Endothelial cell of umbilical vein (primary cell): ENCODE measurements at regions not wholly inside any gene's neighbourhood (a gene's known extent, or its start where the extent isn't known, plus 50 kb on each side); places are given as distances from the start of the nearest gene placed in this dataset.

Experiments used
- BruUV-seq: library from RNA; stranded (reverse); fragments of 400-500 nt; replicated peaks from 2 replicates; lab custom pipeline; 2021; lab: Mats Ljungman, UMichigan
- CTCF ChIA-PET: fragments of 300-600, 350-600 bp; sonication (Branson Sonifier 250); formaldehyde crosslinking; loops from one replicate; lab custom pipeline; 2021; ENCODE audit warnings: antibody characterized with exemption, inconsistent platforms; lab: Charles Lee
- POLR2A ChIA-PET: fragments of 300-600, 350-600 bp; sonication (Branson Sonifier 250); formaldehyde crosslinking; loops from one replicate; lab custom pipeline; 2021; ENCODE audit warnings: antibody characterized with exemption, inconsistent platforms; lab: Charles Lee
- DNase-seq: peaks from one replicate; pipeline ENCODE4 v3.0.0-alpha.2; 2011; ENCODE audit warnings: low read depth, low spot score
- FAIRE-seq: peaks from 2 replicates; lab custom pipeline; 2011; peaks lifted over from hg19 to GRCh38; lab: Jason Lieb, UNC
- H2AFZ ChIP-seq: 2 replicates; pipeline ENCODE4 v1.6.0; 2012; ENCODE audit warnings: low read depth, low read length, control low read depth, inconsistent platforms
- H3K27ac ChIP-seq: 2 replicates; pipeline ENCODE4 v1.5.1; 2011; ENCODE audit warnings: low read depth, mild to moderate bottlenecking, control low read depth, low read length, moderate library complexity; ENCODE audit not compliant: insufficient read depth
- H3K27me3 ChIP-seq, 2 experiments: 2 replicates each; pipeline versions ENCODE4 v1.6.0 to v1.6.1; 2011; ENCODE audit warnings: low read length in 2 of 2, mixed read lengths in 1 of 2; ENCODE audit not compliant: control insufficient read depth in 2 of 2, insufficient read depth in 2 of 2
- H3K36me3 ChIP-seq, 2 experiments: 2 replicates in 1 of 2; 3 replicates in 1 of 2; pipeline ENCODE4 v1.5.1; 2011; ENCODE audit warnings: low read length in 2 of 2, mild to moderate bottlenecking in 1 of 2, moderate library complexity in 1 of 2; ENCODE audit not compliant: control insufficient read depth in 2 of 2, insufficient read depth in 2 of 2; ENCODE audit errors: extremely low read depth in 1 of 2
- H3K4me1 ChIP-seq: 3 replicates; pipeline ENCODE4 v1.5.1; 2011; ENCODE audit warnings: mild to moderate bottlenecking, low read length; ENCODE audit not compliant: control insufficient read depth, insufficient read depth; ENCODE audit errors: extremely low read depth
- H3K4me2 ChIP-seq: 2 replicates; pipeline ENCODE4 v1.6.1; 2011; ENCODE audit warnings: low read length, control low read depth, mixed read lengths; ENCODE audit not compliant: insufficient read depth
- H3K4me3 ChIP-seq, 3 experiments: fragments of 200-600 bp in 1 of 3; sonication (generic), shearing (Covaris generic) in 1 of 3; replicated peaks in 1 of 3; 2 replicates each; pipeline ENCODE4 v1.5.1; 2011 to 2016; ENCODE audit warnings: control low read depth in 3 of 3, low read length in 3 of 3, mild to moderate bottlenecking in 2 of 3, inconsistent platforms in 1 of 3, low read depth in 1 of 3, moderate library complexity in 1 of 3; ENCODE audit not compliant: insufficient read depth in 1 of 3
- H3K79me2 ChIP-seq: 2 replicates; pipeline ENCODE4 v1.6.0; 2012; ENCODE audit warnings: low read length, inconsistent platforms; ENCODE audit not compliant: control insufficient read depth, insufficient read depth
- H3K9ac ChIP-seq: replicated peaks from 2 replicates; pipeline ENCODE3; 2011; ENCODE audit warnings: low read length, control low read depth; ENCODE audit not compliant: insufficient read depth; ENCODE audit errors: extremely low read depth
- H3K9me1 ChIP-seq: replicated peaks from 3 replicates; pipeline ENCODE4 v1.6.0; 2011; ENCODE audit warnings: mild to moderate bottlenecking, low read length; ENCODE audit not compliant: control insufficient read depth, insufficient read depth; ENCODE audit errors: extremely low read depth
- H3K9me3 ChIP-seq: replicated peaks from 2 replicates; pipeline ENCODE4 v1.5.1; 2012; ENCODE audit warnings: low read length, inconsistent platforms; ENCODE audit not compliant: control insufficient read depth, insufficient read depth
- H4K20me1 ChIP-seq: replicated peaks from 2 replicates; pipeline ENCODE3; 2011; ENCODE audit warnings: mild to moderate bottlenecking, low read length; ENCODE audit not compliant: control insufficient read depth, insufficient read depth; ENCODE audit errors: extremely low read depth
- EZH2 ChIP-seq: IDR thresholded peaks from 2 replicates; pipeline ENCODE4 v1.6.1; 2012; ENCODE audit warnings: borderline replicate concordance, low read depth, mild to moderate bottlenecking, moderate library complexity, low read length, inconsistent platforms; ENCODE audit not compliant: severe bottlenecking
- FOS ChIP-seq: IDR thresholded peaks from 2 replicates; pipeline ENCODE4 v1.6.1; 2011; ENCODE audit warnings: mild to moderate bottlenecking, low read length, moderate library complexity, borderline replicate concordance; ENCODE audit not compliant: insufficient read depth
- GATA2 ChIP-seq: IDR thresholded peaks from 2 replicates; pipeline ENCODE4 v1.7.0; 2011; ENCODE audit warnings: low read depth, mild to moderate bottlenecking, moderate library complexity, mixed read lengths, low read length; ENCODE audit not compliant: insufficient read length, insufficient read depth
- JUN ChIP-seq: IDR thresholded peaks from 2 replicates; pipeline ENCODE4 v1.6.1; 2011; ENCODE audit warnings: borderline replicate concordance, low read depth; ENCODE audit not compliant: insufficient read length, insufficient read depth
- MYC ChIP-seq: IDR thresholded peaks from one replicate; pipeline ENCODE4 v1.6.1; 2011; ENCODE audit warnings: mild to moderate bottlenecking, low read depth, low read length
- POLR2A ChIP-seq: IDR thresholded peaks from 2 replicates; pipeline ENCODE4 v1.6.1; 2012; ENCODE audit warnings: low read depth, mild to moderate bottlenecking, control low read depth, low read length
- POLR2AphosphoS5 ChIP-seq: IDR thresholded peaks from 2 replicates; pipeline ENCODE4 v1.6.1; 2012; ENCODE audit warnings: low read depth, mild to moderate bottlenecking, control low read depth, low read length, moderate library complexity; ENCODE audit not compliant: insufficient read depth
- dilution Hi-C: fragments of 300-500 bp; cut with MboI; formaldehyde crosslinking; loops from one replicate; pipeline ENCODE4 v1.15.0; 2019; ENCODE audit warnings: low sequenced_read_pairs; ENCODE audit not compliant: extremely low pct_ligation_motif_present
- intact Hi-C: fragments of 100-400 bp; cut with micrococcal nuclease; formaldehyde crosslinking; loops from one replicate; pipeline ENCODE4 v1.10.0; 2022
- TF ChIP-seq, protein P1 (sequence below): IDR thresholded peaks from 2 replicates; pipeline ENCODE4 v1.6.1; 2011; ENCODE audit not compliant: insufficient read depth, insufficient read length
- TF ChIP-seq, protein P2 (sequence below), 2 donors: IDR thresholded peaks; 1 replicate in 1 of 2; 2 replicates in 1 of 2; pipeline ENCODE4 v1.5.1; 2011; ENCODE audit warnings: low read length in 2 of 2, mild to moderate bottlenecking in 2 of 2, moderate library complexity in 2 of 2, control low read depth in 1 of 2, inconsistent platforms in 1 of 2, low read depth in 1 of 2; ENCODE audit not compliant: insufficient read depth in 1 of 2; ENCODE audit errors: extremely low read depth in 1 of 2

DNA sequence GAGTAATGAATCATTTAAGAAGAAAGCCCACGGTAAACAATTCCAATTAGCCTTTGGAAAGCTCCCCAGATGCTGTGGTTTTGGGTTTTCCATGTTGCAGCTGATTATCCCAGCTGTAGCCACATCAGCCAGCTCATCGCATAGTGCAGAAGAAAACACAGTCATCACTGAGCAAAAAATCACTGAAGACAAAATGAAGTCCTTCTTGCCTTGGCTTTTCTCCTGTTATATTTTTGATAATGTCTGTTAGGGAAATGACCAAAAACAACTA lies 193.0 kb upstream of the C1QTNF7 start:
- Histone ChIP-seq H3K27me3 (no peaks in the 10 kb centered on the region), H3K4me1 (no peaks in the 10 kb centered on the region), H4K20me1 (no peaks in the 10 kb centered on the region), H3K4me3 (no peak overlapping the region), H3K36me3 (no peaks in the 10 kb centered on the region), H3K4me2 (no peak overlapping the region), H3K9me1 (no peaks in the 10 kb centered on the region), H2AFZ (no peak overlapping the region), H3K79me2 (no peaks in the 10 kb centered on the region), H3K27ac (no peak overlapping the region), H3K9ac (no peak overlapping the region), H3K9me3 (no peaks in the 10 kb centered on the region)
- dilution Hi-C loops: no loop called here
- ChIA-PET POLR2A (no interaction called here), CTCF (interaction anchor here (3.7 kb wide), 1 partner anchor 222 kb away, joined by 16 read pairs; no protein-coding TSS in a partner anchor)
- no peak for DNase-seq
- FAIRE-seq: no peak
- intact Hi-C loops: loop anchor here (5.0 to 10.0 kb wide), 2 partner anchors 232 to 420 kb away; partner anchors contain the start of genes CPEB2 and FBXL5
- TF ChIP-seq, protein P1, sequence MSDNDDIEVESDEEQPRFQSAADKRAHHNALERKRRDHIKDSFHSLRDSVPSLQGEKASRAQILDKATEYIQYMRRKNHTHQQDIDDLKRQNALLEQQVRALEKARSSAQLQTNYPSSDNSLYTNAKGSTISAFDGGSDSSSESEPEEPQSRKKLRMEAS: no peak
- TF ChIP-seq JUN (no peak), POLR2A (no peak)
- BruUV-seq: no TSS peak

DNA sequence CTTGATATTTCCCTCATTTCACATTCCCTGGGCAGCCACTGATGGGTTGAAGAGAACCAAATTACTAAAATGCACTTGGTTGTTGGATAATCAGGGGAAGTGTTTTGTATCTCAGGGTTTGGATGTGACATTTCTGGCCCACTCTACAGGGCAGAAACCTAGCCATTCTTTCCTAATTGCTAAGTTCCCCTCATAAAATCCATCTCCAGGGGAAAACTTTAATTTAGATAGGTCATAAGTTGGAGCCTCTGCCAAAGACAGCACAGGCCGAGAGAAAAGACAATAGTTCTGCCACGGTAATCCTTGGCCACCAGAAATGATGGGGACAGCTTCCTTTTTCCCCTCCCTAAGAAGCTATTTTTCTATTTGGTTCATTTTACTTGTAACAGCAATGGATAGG lies 192.7 kb upstream of the C1QTNF7 start:
- FAIRE-seq: no peak
- no peaks in the 10 kb centered on the region for H3K36me3 ChIP-seq
- CTCF ChIA-PET: interaction anchor here (3.7 kb wide), 1 partner anchor 222 kb away, joined by 16 read pairs; no protein-coding TSS in a partner anchor
- H3K9me1 ChIP-seq: no peaks in the 10 kb centered on the region
- H3K4me2 ChIP-seq: no peak overlapping the region
- H2AFZ ChIP-seq: no peak overlapping the region
- no peak for DNase-seq
- H3K9me3 ChIP-seq: no peaks in the 10 kb centered on the region
- dilution Hi-C loops (no loop called here), intact Hi-C loops (loop anchor here (10.0 kb wide), 1 partner anchor 420 kb away; the partner anchor contains the start of gene FBXL5)
- no peak overlapping the region for H3K4me3 ChIP-seq
- H4K20me1 ChIP-seq: no peaks in the 10 kb centered on the region
- H3K27ac ChIP-seq: no peak overlapping the region
- H3K79me2 ChIP-seq: no peaks in the 10 kb centered on the region
- BruUV-seq: no TSS peak
- H3K9ac ChIP-seq: no peak overlapping the region
- POLR2A ChIA-PET: no interaction called here
- no peaks in the 10 kb centered on the region for H3K4me1 ChIP-seq
- H3K27me3 ChIP-seq: no peaks in the 10 kb centered on the region
- TF ChIP-seq MYC (no peak), EZH2 (no peak), POLR2A (no peak), POLR2AphosphoS5 (no peak), JUN (no peak), FOS (no peak), GATA2 (no peak)
- TF ChIP-seq, protein P1: no peak
- TF ChIP-seq, protein P2, sequence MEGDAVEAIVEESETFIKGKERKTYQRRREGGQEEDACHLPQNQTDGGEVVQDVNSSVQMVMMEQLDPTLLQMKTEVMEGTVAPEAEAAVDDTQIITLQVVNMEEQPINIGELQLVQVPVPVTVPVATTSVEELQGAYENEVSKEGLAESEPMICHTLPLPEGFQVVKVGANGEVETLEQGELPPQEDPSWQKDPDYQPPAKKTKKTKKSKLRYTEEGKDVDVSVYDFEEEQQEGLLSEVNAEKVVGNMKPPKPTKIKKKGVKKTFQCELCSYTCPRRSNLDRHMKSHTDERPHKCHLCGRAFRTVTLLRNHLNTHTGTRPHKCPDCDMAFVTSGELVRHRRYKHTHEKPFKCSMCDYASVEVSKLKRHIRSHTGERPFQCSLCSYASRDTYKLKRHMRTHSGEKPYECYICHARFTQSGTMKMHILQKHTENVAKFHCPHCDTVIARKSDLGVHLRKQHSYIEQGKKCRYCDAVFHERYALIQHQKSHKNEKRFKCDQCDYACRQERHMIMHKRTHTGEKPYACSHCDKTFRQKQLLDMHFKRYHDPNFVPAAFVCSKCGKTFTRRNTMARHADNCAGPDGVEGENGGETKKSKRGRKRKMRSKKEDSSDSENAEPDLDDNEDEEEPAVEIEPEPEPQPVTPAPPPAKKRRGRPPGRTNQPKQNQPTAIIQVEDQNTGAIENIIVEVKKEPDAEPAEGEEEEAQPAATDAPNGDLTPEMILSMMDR (IDR thresholded peaks at IDR 0.05; ENCODE audit: extremely low read depth in 1 of 2, insufficient read depth in 1 of 2, low read depth in 1 of 2, low read length in 2 of 2): no peak
